ENCODE measurements at regions not wholly inside any gene's neighbourhood (a gene's known extent, or its start where the extent isn't known, plus 50 kb on each side); places are given as distances from the start of the nearest gene placed in this dataset.

DNA sequence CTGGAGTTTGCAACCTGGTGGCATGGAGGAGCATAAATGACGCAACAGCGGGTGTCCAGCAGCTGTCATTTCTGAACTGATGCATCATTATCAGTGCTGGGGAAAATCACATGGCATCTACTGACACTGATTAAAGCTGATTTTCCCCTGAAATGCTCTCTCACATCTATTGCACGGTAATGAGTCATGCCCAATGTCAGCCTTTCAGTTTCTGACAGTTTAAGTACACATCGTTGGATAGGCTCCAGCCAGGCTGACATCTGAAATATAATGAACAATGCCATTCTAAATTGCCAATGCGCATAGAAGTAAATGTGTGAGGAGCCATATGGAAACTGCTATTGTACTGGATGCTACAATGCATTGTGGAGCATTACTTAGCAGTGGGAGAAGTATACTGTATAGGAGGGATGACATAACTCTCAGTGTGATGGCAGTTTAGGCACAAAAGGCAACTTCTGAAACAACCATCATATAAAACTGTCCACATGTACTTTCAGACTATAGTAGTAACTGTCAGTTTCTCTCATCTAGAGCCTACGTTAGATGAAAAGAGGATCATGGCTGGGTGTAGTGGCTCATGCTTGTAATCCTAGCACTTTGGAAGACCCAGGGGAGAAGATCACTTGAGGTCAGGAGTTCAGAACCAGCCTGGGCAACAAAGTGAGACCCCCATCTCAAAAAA is 389.3 kb upstream of the DMAC1 start:
- no peak for DNase-seq (ENCODE audit: low read depth)

DNA sequence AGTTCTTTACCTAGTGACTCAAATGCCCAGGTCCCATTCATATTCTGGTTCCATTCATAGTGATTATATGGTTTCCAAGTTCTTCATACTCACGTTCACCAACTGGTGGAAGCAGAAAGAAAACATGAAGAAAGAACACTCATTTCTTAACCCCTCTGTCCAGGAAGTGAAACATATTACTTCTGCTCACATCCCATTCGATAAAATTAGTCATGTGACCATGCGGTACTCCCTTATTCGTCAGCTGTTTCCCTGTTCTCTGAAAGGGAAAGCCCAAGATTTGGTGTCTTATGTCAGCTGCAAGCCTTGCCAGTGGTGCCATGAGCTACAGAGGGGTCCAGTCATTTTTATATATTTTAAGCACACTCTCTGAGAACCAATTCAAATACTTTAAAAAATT is 387.0 kb upstream of the DMAC1 start:
- DNase-seq (ENCODE audit: low read depth) = no peak

DNA sequence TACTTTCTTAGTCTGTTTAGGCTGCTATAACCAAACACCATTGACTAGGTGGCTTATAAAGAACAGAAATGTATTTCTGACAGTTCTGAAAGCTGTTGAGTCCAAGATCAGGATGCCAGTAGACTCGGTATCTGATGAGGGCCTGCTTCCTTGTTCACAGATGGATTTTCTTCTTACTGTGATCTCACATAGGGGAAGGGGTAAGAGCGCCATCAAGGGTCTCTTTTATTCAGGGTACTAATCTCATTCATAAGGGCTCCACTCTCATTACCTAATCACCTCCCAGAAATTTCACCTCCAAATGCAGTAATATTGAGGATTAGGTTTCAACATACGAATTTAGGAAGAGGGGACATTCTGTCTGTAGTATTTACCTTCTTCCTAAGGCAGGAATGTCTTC is 384.0 kb upstream of the DMAC1 start:
- DNase-seq (ENCODE audit: low read depth) = no peak

DNA sequence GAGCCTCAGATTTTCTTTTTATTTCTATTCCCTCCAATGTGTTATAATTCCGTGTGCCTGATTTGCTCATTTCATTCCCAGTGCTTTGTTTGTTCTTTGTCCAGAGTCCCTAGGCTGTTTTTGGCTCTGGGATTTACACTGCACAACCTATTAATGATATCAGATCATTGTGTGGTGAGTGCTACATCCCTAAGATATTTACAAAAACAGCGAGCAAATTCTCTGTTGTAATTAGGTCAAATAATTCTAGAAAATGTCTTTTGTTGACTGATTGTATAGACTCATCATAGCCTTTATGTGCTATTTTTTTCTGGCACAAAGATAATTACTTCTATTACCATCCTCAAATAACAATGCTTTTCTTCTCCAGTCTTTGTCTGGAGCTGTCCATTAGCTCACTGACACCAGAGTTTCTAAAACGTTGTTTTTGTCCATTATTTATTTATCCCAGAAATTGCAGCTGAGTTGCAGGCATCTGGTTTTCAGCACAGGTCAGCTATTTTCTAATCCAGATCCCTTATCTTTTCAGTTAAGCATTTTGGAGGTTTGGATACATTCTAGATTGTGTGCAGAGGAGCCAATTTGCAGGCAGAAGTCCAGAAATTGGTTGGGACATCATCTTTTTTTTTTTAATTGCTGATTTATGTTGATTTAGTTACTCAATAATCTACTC is 379.9 kb upstream of the DMAC1 start:
- DNase-seq (ENCODE audit: low read depth) = no peak

DNA sequence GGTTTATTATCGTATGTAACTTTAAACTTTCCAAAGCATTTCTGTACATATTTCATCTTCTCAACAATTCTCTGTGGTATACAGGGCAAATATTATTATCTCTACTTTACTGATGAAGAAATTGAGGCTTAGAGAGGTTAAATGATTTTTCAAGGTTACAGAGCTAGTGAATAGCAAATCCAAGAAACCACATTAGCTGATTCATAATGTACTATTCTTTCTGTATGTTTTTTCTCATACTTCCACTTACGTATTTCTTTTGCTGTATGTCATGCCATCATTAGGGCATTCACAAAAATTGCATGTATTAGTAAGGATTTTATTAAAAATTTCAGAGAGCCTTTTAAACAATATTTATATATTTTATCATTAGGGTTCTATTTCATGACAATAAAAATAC is 372.4 kb upstream of the DMAC1 start:
- DNase-seq (ENCODE audit: low read depth) = no peak

DNA sequence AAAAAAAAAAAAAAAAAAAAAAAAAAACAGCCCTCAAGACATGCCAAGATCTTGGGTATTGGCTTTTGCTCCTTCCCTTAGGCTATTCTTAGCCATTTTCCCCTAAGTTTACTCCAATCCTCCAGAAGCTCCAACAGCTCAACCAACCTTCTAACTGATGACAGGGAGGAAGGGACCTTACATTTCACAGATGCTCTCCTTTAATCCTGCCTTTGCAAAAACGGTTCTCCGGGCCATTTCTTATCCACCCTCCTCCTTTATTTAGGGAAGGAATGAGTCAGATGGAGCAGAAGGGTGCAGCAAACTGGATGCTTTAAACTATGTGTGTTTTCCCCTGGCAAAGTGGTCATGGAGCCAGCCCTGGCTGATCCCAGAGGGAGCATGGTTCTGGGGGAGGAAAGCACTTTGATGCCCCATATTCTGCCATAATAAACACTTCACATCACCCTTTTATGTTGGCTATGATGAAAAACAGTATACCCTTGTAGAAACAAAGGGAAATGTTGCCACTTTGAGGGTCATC is 369.4 kb upstream of the DMAC1 start:
- DNase-seq (ENCODE audit: low read depth) = no peak

DNA sequence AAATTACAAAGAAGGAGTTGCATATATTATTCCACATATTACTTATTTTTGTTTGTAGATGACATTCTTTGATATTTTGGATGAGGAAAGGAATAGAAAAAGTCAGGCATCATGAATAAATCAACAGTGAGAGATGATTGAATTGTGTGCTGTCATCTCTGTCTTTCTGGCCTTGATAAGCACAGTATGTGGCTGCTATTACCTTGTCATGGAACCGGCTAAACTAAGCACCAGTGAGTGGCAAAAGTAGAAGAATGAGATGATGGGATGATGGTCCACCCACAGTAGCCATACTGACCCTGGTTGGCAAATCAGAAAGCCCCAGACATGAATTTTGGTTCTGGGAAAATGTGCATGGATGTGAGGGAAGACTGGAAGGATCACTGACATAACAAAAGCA is 361.2 kb upstream of the DMAC1 start:
- DNase-seq (ENCODE audit: low read depth) = no peak

DNA sequence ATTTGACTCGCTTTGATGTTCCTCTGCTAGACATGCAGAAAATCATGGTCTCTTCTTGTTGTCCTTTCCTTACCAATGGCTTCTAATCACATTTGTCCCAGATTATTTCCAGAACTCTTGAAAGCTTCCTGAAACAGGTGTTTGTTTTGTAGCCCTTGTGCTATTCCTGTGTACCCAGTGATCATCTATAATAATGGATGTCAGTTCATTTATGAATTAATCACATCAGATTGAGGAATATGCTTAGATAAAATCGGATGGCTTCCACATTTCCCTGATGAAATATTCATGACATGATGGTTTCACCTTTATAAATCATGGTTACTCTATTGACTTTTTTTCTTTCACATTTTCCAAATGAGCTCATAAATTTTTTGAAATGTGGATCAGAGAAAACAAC is 359.0 kb upstream of the DMAC1 start:
- no peak for DNase-seq (ENCODE audit: low read depth)

DNA sequence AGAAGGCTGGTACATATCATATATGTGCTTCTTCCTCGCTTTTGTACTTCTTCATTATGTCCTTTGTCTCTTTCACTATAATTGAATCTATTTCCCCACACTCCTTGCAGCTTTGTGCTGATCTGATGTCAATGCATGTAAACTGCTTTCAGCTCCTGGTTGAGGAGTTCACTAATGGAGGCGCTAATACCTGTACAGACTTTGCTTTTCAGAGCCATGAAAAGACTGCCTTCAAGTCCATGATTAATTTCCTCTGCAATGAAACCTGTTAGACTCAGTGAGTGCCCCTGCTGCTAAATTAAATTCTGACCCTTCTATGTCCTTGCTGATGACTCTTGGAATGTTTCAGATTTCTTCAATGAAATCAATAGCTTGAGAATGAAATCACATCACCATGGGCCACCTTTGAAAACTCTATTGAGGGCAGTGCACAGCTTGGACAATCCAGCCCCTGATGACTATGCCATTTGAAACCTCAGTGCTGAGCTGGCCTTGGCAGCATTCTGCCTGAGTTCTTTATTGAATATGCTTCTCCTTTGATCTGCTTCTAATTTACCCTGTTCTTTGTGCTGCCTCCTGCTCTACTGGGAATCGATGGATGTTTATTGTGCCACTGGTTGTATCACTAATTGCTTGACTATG is 358.2 kb upstream of the DMAC1 start:
- no peak for DNase-seq (ENCODE audit: low read depth)

DNA sequence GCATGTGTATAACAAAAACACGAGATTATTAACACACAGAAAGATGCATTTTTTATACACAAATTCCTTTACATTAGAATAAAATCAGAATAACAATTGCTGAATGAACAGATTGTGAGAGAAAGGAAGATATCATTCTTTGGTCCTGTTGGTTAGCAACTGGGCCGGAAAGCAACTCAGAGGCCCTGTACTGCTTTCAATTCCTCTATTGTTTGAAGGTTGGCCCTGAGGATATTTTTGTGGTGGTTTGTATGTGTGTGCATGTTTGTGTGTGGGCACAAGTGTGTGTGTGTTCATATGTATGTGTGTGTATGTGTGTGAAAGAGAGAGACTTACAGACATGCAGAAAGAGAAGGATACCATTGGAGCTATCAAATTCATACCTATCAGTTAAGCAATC is 356.8 kb upstream of the DMAC1 start:
- no peak for DNase-seq (ENCODE audit: low read depth)

DNA sequence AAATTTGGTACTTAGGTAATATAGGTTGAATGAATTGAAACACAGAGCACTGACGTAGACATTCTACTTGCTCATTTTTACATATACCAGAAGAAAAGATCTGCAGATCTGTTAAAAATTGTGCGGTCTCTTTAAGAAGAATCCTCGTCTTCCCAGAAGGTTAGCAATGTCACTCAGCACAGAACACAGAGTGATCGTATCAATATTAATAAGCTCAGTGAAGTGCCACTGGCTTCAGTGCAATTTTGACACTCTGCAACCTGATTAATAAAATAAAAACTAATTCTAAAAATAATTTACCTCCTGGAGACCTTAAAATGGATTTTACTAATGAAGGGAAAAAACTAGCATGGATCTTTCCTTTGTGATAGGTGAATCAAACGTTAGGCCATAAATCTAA is 356.1 kb upstream of the DMAC1 start:
- no peak for DNase-seq (ENCODE audit: low read depth)

DNA sequence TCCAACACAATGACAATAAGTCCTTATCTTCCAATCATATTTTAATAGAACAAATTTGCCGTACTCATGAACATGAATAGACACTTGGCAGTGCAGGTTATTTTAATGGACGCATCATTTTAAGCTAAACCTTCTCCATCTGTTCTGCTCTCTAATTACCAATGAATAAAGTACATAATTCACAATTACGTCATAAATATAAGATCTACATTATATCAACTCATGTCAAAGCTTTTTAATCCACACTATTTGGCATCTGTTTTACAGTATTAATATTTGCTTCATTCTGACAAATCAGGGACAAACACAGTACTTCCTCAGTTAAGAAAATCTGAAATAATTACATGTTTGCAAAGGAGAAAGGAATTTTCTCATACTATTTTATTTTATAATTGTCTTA is 344.1 kb upstream of the DMAC1 start:
- DNase-seq (ENCODE audit: low read depth) = no peak

DNA sequence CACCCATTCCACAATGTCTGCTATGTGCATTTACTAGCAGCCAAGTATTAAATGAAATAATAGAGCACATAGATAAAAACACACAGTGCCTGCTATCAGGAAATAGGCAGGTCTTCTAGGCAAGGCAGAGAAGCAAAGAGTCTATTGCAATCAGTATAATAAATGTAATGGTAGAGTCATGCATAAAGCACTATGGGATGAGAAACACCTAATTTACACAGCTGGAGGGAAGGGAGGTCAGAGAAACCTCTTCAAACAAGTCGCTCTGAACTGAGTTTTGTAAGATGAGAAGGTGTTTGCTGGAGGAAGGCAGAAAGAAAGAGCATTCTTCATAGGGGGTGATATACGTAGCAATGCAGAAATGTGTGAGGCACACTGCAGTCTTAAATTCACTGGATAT is 341.0 kb upstream of the DMAC1 start:
- no peak for DNase-seq (ENCODE audit: low read depth)

DNA sequence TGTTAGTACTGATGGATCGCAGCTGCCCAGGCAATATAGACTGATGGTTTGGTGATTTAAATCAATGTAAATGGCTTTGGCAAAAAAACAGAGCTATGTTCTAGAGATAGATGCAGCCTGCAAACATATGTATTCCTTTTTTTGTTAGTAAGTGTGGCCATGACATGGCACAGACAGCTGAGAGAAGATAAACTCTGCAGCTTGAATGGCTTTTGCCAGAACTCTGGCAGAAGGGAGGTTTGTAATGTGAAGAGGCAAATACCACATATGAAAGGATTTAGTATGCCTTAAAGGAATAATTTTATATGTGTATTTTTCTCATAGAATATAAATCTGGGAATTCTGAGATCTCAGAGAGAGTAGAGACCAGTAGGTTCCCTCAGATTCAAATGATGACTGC is 340.2 kb upstream of the DMAC1 start:
- DNase-seq (ENCODE audit: low read depth) = no peak

DNA sequence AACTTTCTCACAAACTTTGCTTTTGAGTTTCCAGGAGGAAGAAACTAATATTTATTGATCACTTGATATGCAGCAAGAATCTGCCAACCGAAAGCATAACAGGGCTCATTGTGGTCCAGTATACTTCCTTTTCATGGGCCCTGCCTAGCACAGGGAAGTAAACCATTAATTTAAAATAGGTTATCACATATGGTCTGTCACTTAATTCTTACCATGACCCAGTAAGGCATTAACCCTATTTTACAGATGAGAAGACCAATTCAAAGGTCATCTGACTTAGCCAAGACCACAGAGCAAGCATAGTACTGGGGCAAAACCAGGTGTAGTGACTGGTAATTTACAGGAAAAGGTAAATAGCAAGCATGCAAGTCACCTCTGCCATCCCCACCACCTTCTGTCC is 336.9 kb upstream of the DMAC1 start:
- DNase-seq (ENCODE audit: low read depth) = no peak

DNA sequence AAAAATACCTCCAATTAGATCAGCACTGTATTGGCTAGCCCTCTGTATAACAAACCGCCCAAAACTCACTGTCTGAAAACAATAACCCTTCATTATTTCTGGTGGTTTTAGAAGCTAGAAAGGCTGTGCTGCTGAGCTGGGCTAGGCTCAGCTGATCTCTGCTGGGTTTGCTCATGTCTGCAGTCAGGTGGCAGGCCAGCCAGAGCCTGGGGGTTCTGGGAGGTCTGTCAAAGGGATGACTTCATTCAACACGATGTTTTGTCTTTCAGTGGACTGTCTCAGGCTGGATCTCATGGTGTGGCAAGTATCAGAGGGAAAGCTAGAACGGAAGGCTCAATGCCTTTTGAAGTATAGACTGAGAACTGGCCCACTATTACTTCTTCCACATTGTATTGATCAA is 335.1 kb upstream of the DMAC1 start:
- DNase-seq (ENCODE audit: low read depth) = no peak

DNA sequence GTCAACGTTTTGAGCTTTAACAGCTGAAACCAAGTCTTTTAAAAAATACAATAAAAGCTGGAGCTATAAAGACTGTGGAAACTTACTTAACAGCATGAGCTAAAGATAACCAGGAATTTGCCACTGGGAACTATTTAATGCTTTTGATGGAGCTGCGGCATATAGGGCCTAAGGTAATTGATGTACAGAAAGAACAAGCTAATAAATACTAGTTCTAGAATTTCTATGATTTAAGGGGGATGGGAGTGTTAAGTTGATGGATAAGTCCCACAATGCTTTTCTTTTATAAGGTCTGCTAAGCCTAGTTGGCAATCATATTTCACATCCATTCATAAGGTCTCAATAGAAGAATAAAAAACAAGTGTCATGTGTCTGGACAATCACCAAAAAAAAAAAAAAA is 334.0 kb upstream of the DMAC1 start:
- DNase-seq (ENCODE audit: low read depth) = no peak

DNA sequence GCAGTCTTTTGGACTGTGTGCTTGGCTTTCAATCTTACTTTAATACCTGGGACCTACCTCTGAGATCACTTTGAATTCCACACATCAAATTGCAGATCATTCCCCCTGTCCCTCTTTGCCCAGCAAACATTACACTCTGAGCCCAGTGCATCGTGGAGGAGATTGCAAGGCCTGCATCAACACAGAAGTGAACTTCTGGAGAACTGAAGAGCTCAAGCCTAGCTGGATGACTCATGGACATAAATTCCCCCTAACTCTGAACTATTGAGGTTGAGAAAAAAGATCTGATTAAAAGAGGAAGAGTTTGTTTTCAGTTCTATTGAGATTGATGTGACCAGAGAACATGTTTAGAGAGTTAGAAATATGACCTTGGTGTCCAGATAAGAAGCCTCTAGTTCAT is 316.0 kb upstream of the DMAC1 start:
- no peak for DNase-seq (ENCODE audit: low read depth)

DNA sequence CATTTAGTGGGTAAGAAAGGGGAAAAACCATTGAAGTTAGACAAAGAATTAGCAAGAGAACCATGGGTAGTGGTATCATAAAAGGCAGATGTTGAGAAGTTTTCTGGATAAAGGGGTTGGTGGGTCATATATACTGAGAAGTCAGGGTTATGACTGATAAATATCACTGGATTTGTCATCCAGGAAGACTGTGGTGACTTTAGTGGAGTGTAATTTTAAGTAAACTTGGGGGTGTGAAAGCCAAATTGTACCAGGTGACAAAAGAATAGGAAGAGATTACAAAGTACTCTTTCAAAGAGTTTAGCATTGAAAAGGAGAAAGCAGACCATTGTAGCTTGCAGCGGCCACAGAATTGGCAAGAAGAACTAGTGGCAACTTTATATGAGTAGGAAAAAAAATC is 315.2 kb upstream of the DMAC1 start:
- no peak for DNase-seq (ENCODE audit: low read depth)

DNA sequence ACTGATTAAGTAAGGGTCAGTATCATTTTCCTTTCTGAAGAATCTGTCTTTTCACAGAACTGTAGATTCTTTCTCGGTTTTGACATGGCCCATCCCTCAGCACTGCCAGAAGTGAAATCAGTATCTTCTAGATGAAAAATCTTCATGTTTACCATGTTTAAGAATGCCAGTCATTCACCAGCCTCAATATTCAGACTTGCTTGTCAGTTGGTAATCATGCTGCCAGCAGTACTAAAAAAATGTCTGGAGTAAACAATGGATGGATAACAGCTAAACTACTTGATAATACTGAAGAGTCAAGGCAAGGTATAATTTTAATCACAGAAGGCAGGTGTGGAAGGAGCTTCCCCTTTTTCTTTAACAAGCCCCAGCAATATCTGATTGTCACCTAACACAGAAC is 306.8 kb upstream of the DMAC1 start:
- DNase-seq (ENCODE audit: low read depth) = no peak

DNA sequence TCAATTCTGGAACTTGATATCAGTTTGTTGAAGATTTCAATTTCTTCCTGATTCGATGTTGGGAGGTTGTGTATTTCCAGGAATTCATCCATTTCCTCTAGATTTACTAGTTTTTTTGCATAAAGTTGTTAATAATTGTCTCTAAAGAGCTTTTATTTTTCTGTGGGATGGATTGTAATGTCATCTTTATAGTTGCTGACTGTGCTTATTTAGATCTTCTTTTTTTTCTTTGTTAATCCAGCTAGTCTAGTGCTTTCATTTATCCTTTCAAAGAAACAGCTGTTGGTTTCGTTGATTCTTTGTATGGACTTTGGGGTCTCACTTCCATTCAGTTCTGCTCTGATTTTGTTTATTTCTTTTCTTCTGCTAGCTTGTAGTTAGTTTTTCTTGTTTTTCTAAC is 302.0 kb upstream of the DMAC1 start:
- no peak for DNase-seq (ENCODE audit: low read depth)

DNA sequence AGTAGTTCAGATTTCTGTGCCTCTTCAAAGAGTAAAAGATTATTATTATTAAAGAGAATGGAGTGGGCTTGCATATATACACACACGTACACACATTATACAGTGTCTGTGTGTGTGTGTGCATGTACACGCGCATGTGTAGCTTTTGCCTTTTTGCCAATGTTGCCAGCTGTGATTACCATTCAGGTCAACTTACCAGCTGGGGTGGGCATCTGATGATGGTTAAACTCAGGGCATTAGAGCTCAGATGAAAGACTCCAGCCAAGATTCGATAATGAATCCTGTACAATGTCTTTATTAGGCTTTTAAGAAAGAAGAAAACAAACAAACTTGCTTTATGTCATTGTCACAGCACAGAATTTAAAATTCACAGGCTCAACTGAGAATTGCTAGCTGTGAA is 296.5 kb upstream of the DMAC1 start:
- no peak for DNase-seq (ENCODE audit: low read depth)

DNA sequence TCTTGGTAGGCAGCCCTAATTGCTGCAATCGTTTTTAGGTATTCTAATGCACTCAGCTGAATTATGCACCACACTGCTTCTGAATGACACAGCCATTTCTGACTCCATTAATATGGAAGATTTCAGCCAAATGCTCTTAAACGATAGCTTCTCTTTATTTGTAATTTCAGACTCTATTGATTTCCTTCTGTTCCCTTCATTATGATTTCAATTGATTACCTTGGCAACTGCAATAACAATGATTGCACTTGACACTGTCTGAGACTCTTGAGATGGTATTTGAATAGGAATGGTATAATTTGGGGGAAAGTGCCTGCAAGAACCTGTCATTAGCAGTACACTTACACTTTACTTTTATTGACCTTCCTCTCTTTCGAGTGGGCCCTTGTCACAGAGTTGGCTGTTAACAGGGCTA is 296.1 kb upstream of the DMAC1 start:
- DNase-seq (ENCODE audit: low read depth) = no peak

All from Daoy (cell line).